GM21576 (cell line): ENCODE measurements at regions not wholly inside any gene's neighbourhood (a gene's known extent, or its start where the extent isn't known, plus 50 kb on each side); places are given as distances from the start of the nearest gene placed in this dataset.
"Not testable (repeated sequence)": the region's sequence is repeated elsewhere in the genome, so short reads cannot be mapped to it uniquely, and the experiment has no call there.

Experiments used
- ATAC-seq: cut with Tn5 transposase; IDR thresholded peaks from one replicate; pipeline ENCODE4 v1.9.1; 2021; ENCODE audit warnings: mild to moderate bottlenecking, moderate library complexity; ENCODE audit not compliant: unreplicated experiment

DNA sequence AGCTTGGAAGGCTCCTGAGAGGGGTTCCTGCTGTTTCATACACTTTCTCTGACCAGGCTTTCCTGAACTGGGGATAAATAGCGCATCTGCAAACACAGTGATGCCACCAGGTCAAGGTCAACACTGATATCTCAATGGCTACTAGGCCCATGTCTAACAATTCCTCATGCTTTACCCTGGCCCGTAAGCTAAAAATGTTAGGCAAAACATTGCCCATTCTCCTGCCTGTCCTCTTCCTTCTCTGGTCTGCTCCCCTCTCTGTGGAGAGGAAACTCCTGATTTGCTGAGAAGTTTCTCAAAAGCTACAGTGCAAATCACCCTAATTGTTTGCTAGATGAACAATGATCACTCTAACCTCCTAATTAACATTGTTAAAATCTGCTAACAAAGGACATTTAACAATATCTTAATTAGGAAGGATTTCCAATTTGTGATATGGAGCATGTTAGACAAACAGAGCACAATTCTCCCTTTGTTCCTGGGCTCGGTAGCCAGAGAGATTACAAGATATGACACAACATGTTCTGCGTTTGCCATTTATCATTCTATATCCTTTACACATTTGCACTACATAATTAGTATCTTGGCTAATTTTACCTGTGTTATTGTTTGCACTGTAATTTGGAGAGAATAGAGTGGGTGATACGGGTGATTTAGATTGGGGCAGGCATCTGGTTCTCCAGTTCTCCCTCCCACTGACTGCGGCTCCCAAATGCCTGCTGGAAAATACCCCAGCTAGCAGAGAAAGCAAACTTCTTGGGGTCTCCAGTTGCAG, 266.8 kb downstream of the CD83 start:
- no peak for ATAC-seq

- no peak for ATAC-seq
Observed at GRCh38 chr6:14386263-14386662, 268.7 kb downstream of the CD83 start.

- no peak for ATAC-seq
Observed at GRCh38 chr6:14386668-14387067, 269.1 kb downstream of the CD83 start.

- ATAC-seq, result no peak
Observed at GRCh38 chr6:14388371-14388770, 270.8 kb downstream of the CD83 start.

- ATAC-seq, result not testable (repeated sequence)
Observed at GRCh38 chr6:14389776-14390175, 272.2 kb downstream of the CD83 start.

- ATAC-seq, result no peak
Observed at GRCh38 chr6:14390805-14391204, 273.2 kb downstream of the CD83 start.

DNA sequence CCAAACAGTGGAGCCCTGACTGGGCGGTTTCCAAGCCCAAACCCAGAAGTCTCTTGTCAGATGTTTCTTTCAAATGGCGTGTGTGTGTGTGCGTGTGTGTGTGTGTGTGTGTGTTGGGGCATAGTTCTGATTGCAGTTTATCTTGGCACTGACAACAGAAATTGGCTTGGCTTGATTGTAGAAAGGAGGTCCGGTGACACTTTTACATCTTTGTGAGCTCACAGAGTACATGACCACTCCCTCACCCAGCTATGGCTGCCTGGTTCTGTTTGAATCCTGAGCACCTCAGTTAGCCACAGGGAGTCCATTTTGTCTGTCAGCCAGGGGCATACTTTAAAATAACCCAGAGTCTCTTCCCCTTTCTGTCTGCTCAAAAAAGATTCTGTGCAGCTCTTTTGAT, 276.3 kb downstream of the CD83 start:
- ATAC-seq, result no peak

GRCh38 chr6:14396392-14396791, 278.8 kb downstream of the CD83 start:
- no peak for ATAC-seq

- no peak for ATAC-seq
Observed at GRCh38 chr6:14396826-14397517, 279.4 kb downstream of the CD83 start.

- no peak for ATAC-seq
Observed at GRCh38 chr6:14397518-14397901, 279.9 kb downstream of the CD83 start.

DNA sequence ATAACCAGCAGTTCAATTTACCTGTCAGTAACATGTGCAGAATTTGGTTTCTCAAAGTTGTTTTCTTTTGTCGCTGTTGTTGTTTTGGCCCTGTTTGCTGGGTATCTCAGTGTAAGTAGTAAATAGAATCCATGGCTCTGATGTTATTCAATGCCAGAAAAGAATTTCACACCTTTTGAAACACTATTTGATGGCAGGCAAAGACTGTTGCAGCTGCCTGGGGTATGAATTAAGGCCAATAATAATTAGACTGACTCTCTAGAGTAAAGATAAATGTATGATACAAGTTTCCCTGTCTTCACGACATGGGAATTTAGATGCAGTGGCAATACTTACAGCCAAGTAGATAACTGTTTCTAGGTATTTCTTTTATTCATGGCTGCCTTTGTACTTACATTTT, 281.4 kb downstream of the CD83 start:
- no peak for ATAC-seq

- ATAC-seq, result no peak
Observed at GRCh38 chr6:14399635-14400034, 282.1 kb downstream of the CD83 start.

DNA sequence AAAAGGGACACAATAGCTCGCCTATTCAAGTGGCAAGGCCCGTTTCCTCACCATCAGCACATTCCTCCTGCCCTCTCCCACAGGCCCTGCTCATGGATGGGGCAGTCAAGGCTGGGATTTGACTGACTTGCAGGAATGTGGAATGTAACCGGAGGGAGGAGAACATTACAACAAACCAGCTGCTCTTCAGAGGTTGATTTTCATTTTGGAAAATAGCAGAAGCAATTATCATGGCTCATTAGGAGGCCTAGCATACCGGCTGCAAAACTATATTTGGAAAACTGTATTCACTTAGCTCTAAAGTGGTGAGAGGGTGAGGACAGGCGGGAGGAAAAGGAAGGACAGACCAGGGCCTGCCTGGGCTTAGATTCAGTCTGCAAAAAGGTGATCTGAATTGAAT, 283.7 kb downstream of the CD83 start:
- ATAC-seq, result no peak

GRCh38 chr6:14406614-14407331, 289.2 kb downstream of the CD83 start:
- ATAC-seq, result no peak

DNA sequence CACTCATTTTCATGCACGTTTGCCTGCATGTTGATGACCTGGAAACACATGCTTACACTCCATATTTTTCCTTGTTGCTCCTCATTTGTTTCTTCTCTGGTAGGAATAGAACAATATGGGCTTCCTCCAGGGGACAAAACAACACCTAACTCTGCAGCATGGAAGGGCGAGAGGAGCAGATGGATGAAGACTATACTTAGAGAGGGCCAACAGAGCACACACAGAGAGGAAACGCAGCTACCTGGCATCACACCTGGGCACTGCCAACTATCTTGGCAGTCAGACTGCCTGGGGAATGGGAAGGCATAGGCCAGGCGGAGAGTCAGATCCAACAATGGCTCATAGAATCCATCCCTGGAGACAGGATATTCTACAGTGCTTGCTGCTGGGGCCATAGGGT, 290.9 kb downstream of the CD83 start:
- ATAC-seq, result no peak

- no peak for ATAC-seq
Observed at GRCh38 chr6:14412026-14412425, 294.5 kb downstream of the CD83 start.

GRCh38 chr6:14415452-14415851, 297.9 kb downstream of the CD83 start:
- no peak for ATAC-seq

GRCh38 chr6:14417377-14417776, 299.8 kb downstream of the CD83 start:
- no peak for ATAC-seq

DNA sequence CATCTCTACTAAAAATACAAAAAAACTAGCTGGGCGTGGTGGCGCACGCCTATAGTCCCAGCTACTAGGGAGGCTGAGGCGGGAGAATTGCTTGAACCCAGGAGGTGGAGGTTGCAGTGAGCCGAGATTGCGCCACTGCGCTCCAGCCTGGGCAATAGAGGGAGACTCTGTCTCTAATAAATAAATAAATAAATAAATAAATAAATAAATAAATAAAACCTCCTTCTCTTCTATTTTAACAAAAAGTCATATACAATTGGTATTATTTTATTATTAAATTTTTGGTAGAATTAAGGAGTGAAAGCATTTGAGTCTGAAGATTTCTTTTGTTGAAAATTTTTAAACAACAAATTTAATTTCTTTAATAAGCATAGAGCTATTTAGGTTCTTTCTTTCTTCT, 301.7 kb downstream of the CD83 start:
- not testable (repeated sequence) for ATAC-seq

DNA sequence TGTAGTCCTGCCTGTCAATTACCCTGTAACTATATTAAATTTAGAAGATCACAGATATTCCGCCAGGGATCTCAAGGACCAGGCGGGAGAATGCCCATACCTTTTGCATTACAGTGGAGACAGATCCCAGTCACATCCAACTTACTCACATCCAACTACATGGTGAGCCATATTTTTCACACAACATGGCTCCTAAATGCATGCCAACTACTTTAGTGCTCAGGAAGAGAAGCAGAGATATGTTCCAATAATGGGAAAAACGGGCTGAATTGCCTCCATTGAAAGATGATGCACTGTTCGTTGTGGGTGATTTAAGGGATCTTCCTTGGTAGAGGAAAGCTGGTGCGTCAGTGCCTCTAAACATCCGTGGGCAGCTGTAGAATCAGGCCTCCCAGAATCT, 304.5 kb downstream of the CD83 start:
- ATAC-seq, result no peak

GRCh38 chr6:14422917-14423316, 305.3 kb downstream of the CD83 start:
- no peak for ATAC-seq

DNA sequence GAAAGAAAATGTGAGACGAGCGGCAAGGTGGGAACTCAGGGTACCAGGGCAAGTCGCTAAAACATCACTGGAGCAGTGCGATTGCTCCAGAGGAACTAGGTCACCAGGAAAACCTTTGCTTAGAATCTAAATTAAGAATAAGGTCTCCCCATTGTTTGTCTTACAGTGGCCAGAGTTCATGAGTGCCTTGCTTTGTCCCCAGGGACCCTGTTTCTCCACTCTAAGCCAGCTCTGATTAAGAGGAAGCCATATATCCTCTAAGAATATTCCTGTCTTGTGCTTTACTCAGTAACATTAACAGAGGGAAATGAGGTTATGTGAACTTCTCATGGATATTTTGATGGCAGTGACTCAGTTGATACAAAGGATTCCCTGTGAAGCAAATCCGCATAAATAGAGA, 305.8 kb downstream of the CD83 start:
- no peak for ATAC-seq
